IPS-15b (cell line): ENCODE measurements at regions not wholly inside any gene's neighbourhood (a gene's known extent, or its start where the extent isn't known, plus 50 kb on each side); places are given as distances from the start of the nearest gene placed in this dataset.

Experiments used
- H3K27me3 ChIP-seq: one replicate; pipeline ENCODE4 v1.6.1; 2013; ENCODE audit warnings: low read length; ENCODE audit not compliant: control insufficient read depth, insufficient read depth
- H3K36me3 ChIP-seq: one replicate; pipeline ENCODE4 v1.6.1; 2013; ENCODE audit warnings: low read length; ENCODE audit not compliant: control insufficient read depth, insufficient read depth
- H3K4me1 ChIP-seq: one replicate; pipeline ENCODE4 v1.6.1; 2013; ENCODE audit warnings: mild to moderate bottlenecking, low read length; ENCODE audit not compliant: control insufficient read depth, insufficient read depth
- H3K4me3 ChIP-seq: one replicate; pipeline ENCODE4 v1.5.1; 2013; ENCODE audit warnings: low read depth, low read length
- H3K9ac ChIP-seq: one replicate; pipeline ENCODE4 v1.6.1; 2013; ENCODE audit warnings: low read depth, mild to moderate bottlenecking, low read length
- H3K9me3 ChIP-seq: one replicate; pipeline ENCODE4 v1.6.1; 2013; ENCODE audit warnings: mild to moderate bottlenecking, low read length; ENCODE audit not compliant: control insufficient read depth, insufficient read depth

DNA sequence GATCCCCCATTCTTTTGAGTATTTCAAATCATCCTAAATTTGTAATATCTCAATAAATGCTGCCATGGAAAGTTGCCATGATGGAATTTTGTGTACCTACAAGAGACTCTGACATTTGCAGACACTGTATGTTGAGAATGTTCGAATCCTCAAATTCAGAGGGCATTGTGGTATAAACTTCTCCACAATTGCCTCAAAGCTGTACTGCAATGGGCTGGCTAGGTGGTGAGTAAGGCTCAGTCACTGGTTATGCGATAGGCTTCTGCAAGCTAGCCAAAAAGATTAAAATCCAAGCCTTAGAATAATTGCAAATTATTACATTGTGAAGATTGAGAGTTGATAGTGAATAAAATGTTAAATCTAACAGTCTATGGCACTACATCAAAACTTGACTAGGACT is 130.2 kb upstream of the CEP162 start:
- peaks cover 2% of the 10 kb centered on the region for H3K4me1 ChIP-seq
- no peaks in the 10 kb centered on the region for H3K36me3 ChIP-seq
- no peak overlapping the region for H3K4me3 ChIP-seq
- no peaks in the 10 kb centered on the region for H3K9me3 ChIP-seq
- H3K27me3 ChIP-seq: no peaks in the 10 kb centered on the region
- H3K9ac ChIP-seq: no peak overlapping the region

DNA sequence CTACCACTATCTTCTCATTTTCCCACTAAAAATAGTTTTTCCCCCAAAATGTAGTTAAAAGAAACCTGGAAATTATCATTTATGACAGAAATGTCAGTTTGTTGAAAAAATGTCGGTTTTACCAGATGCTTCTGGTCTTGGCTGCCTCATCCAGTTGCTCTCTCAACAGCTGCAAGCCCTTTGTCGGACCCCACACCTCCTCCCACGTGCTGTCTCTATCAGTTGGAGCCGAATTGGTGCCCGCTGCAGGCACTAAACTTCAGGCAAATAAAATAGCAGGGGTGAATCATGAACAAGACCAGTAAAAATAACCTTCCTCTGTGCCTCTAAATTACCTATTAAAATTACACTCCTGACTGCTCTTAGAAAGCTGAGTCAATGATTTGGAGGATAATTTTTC is 129.5 kb upstream of the CEP162 start:
- no peaks in the 10 kb centered on the region for H3K9me3 ChIP-seq
- no peaks in the 10 kb centered on the region for H3K27me3 ChIP-seq
- H3K4me3 ChIP-seq: no peak overlapping the region
- no peaks in the 10 kb centered on the region for H3K36me3 ChIP-seq
- peaks cover 2% of the 10 kb centered on the region for H3K4me1 ChIP-seq
- no peak overlapping the region for H3K9ac ChIP-seq

DNA sequence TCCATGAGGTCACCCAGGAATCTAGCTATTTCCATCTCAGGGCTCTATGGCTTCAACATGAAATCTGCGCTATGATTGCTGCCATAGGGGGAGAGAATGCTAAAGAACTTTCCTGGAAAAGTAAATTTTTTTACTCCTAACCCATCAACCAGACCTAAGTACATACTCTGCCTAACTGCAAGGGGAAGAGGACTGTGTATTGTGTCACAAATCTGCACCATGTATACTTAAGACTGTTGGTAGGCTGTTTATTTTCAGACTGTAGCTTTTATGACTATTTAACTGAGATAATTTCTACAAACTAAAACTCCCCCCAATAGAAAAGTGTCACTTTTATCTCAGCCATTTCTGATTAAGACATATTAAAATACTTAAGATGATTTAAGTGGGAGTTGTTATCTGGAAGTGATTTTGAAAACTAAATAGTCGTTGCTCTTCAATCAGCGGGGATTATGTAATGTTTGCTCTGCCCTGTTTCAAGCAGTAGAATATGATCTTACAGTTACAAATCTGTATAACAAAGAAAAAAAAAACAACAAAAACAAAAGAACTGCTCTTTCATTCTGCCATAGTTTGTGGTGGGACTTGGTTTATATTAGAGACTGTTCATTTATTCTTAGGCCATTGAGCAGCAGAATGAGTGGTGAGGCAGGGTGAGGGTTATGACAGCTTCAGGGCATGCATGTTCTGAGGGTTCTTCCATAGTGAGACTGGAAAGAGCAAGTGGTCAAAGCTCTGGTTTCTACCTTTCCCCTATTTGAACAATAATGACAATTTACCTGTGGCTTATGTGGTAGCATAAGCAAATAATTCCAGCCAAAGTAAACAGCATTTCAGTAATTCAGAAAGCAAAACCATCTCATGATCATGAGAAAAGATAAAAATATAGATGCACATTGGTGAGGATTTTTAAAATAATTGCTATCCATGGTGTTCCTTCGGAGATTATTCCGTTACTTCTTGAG is 126.3 kb upstream of the CEP162 start:
- H3K36me3 ChIP-seq: no peaks in the 10 kb centered on the region
- H3K4me3 ChIP-seq: no peak overlapping the region
- H3K9ac ChIP-seq: no peak overlapping the region
- H3K9me3 ChIP-seq: no peaks in the 10 kb centered on the region
- no peaks in the 10 kb centered on the region for H3K27me3 ChIP-seq
- H3K4me1 ChIP-seq: peaks cover 2% of the 10 kb centered on the region

DNA sequence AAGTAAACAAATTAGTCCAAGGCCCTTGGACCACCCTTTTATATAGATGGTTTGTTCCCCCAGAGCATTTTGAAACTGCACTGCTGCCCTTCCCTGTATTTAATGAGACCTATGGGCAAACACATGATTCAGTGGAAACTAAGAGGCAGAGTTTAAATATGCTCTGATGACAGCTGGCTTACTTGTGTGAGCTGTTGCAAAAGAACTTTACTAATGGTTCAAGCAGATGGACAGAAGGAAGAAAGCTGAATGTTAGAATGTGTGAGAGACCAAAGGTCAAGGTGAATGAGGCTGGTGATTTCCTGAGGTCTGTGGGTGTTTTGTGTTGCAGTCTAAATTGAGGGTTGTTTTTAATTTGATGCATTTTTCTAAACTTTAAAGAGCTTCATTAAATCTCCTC is 123.0 kb upstream of the CEP162 start:
- Histone ChIP-seq H3K36me3 (no peaks in the 10 kb centered on the region), H3K9me3 (no peaks in the 10 kb centered on the region), H3K4me1 (no peaks in the 10 kb centered on the region), H3K4me3 (no peak overlapping the region), H3K27me3 (no peaks in the 10 kb centered on the region), H3K9ac (no peak overlapping the region)

DNA sequence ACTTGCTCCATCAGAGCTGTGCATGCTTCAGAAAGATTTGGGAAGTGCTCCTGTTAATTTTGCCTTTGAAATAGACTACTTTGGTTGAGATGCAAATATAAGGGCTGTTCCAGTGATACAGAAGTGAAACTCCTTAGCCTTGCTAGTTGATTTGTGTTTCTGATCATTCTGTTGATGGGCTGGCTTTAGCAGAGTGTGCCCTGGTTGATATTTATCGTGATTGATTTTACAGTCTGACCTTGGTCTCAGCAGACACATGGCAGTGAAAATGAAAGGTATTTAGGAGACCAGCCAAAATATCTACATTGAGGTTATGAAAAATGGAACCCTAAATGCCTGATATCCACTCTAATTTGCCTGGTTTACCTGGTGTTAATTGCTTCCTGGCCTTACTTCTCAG is 122.1 kb upstream of the CEP162 start:
- Histone ChIP-seq H3K36me3 (no peaks in the 10 kb centered on the region), H3K9me3 (no peaks in the 10 kb centered on the region), H3K4me1 (no peaks in the 10 kb centered on the region), H3K27me3 (no peaks in the 10 kb centered on the region), H3K9ac (no peak overlapping the region), H3K4me3 (no peak overlapping the region)

DNA sequence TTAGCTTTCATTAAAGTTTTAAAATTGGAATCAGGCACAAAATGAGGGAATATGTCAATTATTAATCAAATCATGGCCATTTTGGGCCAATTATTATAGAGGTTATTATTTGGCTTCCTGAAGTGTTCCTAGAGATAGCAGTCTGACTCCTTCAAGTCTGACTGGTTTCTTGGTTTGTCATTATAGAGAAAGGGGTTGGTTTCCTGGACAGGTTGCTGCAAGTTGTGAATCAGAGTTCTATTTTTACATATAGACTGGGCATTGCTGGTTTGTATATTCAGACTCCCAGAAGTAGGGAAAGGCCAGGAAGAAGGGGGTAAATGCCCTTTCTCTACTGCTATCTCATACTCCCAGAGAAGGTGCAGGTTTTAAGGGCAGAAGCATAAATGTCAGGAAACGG is 121.4 kb upstream of the CEP162 start:
- Histone ChIP-seq H3K4me3 (no peak overlapping the region), H3K9ac (no peak overlapping the region), H3K4me1 (no peaks in the 10 kb centered on the region), H3K27me3 (no peaks in the 10 kb centered on the region), H3K36me3 (no peaks in the 10 kb centered on the region), H3K9me3 (no peaks in the 10 kb centered on the region)

DNA sequence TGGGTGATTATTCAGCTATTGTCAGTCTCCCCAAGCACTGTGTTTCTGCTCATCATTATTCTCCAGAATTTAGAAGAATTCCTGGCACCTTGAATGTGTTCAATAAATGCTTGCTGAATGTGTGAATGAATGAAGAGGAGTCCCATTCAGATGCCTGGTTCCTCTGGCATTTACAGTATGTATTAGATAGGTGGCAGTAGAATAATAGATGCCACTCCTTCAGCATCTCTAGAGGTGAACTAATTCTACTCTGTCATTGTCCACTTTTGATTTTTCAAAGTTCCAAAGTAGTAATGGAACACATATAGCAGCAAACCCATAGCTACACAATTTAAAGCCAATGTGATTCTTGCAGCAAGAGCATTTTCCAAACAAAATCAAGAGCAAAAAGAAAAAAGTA is 118.9 kb upstream of the CEP162 start:
- Histone ChIP-seq H3K4me3 (no peak overlapping the region), H3K9me3 (no peaks in the 10 kb centered on the region)

DNA sequence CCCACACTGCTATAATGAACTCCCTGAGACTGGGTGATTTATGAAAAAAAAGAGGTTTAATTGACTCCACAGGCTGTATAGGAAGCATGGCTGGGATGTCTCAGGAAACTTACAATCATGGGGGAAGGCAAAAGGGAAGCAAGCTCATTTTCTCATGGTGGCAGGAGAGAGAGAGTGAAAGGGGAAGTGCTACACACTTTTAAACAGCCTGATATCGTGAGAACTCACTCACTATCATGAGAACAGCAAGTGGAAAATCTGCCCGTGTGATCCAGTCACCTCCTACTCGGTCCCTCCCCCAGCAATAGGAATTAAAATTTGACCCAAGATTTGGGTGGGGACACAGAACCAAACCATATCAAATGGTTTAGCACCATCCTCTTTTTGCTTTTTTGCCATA is 116.6 kb upstream of the CEP162 start:
- no peaks in the 10 kb centered on the region for H3K9me3 ChIP-seq

More for the DNA sequence above, 118.9 kb upstream of the CEP162 start:
- Histone ChIP-seq H3K36me3 (no peaks in the 10 kb centered on the region), H3K9ac (no peak overlapping the region), H3K4me1 (no peaks in the 10 kb centered on the region), H3K27me3 (no peaks in the 10 kb centered on the region)

DNA sequence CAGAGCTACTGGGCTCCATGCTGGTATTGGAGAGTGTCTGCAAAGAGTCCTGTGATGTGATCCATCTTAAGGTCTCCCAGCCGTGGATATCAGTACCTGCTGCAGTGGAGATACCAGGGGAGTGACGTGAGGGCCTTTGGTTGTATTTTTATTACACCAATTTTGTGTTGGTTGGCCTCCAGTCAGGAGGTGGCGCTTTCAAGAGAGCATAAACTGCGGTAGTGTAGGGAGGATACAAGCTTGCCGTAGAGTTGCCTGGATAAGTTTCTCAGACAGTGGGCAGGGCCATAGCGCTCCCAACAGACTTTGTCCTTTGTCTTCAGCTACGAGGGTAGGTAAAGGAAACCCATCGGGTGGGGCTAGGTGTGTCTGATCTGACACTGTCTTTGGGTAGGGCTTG is 113.0 kb upstream of the CEP162 start:
- Histone ChIP-seq H3K36me3 (no peaks in the 10 kb centered on the region), H3K9ac (no peak overlapping the region)

More for the DNA sequence above, 116.6 kb upstream of the CEP162 start:
- Histone ChIP-seq H3K9ac (no peak overlapping the region), H3K4me1 (no peaks in the 10 kb centered on the region), H3K27me3 (no peaks in the 10 kb centered on the region), H3K4me3 (no peak overlapping the region), H3K36me3 (no peaks in the 10 kb centered on the region)

DNA sequence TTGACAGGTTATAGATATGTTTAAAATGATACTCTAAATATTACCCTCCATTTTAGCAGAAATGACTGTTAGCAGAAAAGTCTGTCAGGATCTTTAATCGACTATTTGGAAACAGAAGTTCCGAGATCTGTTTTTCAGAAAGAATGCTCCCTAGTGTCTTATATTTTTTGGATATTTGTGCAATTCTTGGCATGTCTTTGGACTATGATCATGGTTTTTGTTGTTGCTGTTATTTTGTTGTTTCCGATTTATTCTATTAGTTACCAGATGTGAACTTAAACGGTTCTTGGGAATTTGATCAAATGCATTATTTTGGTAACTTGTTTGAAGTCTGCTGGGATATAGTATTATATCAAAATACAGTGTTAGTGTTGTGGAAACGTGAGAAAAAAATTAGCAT is 106.4 kb upstream of the CEP162 start:
- H3K4me1 ChIP-seq: no peaks in the 10 kb centered on the region
- no peak overlapping the region for H3K9ac ChIP-seq
- H3K4me3 ChIP-seq: no peak overlapping the region
- no peaks in the 10 kb centered on the region for H3K27me3 ChIP-seq
- no peaks in the 10 kb centered on the region for H3K36me3 ChIP-seq
- H3K9me3 ChIP-seq: peaks cover 2% of the 10 kb centered on the region

More for the DNA sequence above, 113.0 kb upstream of the CEP162 start:
- no peaks in the 10 kb centered on the region for H3K27me3 ChIP-seq
- no peak overlapping the region for H3K4me3 ChIP-seq
- peaks cover 2% of the 10 kb centered on the region for H3K9me3 ChIP-seq
- no peaks in the 10 kb centered on the region for H3K4me1 ChIP-seq

DNA sequence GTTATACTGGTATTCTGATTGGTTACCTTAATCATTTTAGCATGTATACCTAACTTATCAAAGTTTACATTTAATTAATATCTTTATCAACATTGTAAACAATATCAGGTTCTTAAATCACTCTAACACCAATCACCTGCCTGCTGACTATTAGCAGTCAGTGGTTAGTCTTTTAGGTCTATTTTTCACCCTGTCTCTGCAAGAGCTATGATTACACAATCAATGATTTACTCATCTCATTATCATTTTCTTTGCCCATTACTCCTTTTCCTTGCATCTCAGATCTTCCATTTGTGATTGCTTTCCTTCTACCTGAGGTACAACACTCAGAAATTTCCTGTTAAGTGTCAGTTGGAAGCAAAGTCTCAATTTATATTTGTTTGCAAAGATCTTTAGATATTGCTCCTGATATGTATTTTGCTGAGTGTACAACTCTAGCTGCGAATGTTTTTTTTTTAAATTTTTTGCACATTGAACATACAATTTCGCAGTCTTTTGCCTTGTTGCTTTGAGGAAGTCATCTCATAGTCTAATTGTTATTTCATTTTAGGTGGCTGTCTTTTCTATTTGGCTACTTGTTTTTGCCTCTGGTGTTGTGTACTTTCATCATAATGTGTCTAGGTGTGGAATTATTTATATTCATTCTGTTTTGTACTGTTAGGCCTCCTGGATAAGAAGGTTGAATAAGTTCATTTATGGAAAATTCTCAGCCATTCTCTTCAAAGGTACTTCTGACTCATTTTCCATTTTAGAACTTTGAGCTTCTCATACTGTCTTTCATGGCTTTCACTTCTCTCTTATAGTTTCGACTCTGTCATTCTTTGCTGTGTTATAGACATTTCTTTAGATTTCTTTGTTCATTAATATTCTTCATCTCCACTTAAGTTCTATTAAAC is 104.9 kb upstream of the CEP162 start:
- H3K36me3 ChIP-seq: no peaks in the 10 kb centered on the region
- no peak overlapping the region for H3K4me3 ChIP-seq
- H3K4me1 ChIP-seq: no peaks in the 10 kb centered on the region
- no peak overlapping the region for H3K9ac ChIP-seq
- no peaks in the 10 kb centered on the region for H3K27me3 ChIP-seq
- H3K9me3 ChIP-seq: peaks cover 2% of the 10 kb centered on the region
